Renal pelvis (tissue), 1 donor: ENCODE measurements at regions not wholly inside any gene's neighbourhood (a gene's known extent, or its start where the extent isn't known, plus 50 kb on each side); places are given as distances from the start of the nearest gene placed in this dataset.
A peak's percentile ranks its signal among the peaks of the same experiment; 100 is the strongest.

Source experiments
- DNase-seq: peaks from one replicate; pipeline ENCODE4 v3.0.0-alpha.2; 2013

DNA sequence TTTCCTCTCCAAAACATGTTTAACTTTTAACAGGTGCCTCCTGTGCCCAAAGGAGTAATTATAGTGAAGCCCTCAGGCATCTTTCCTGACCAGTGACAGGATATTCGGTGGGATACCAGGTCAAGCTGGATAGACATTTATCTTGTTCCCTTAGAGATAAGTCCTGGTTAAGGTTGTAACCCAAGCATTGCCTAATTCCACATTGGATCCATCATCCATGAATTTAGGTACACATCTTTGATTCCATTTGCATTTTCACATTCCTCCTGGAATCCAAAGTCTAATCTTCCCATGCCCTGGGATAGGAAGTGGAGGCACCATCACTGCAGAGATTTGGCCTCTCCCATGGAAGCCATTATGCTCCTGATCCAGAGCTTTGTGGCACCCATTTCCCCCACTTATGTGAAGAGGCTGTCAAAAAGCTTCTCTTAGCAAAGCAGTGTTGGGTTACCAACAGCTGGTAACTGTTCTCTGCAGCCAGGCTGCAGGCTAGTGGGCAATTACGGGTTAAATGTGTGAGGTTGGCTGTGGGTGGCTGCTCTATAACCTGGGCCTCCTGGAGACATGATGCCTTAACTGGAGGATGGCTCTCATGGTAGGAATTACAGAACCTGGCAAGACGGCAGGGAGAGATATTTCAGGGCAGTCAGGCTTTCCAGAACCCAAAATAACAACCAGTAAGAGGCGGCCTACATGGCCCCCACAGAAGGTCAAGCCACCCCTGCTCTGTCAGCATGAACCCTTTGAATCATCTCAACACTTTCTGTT lies 96.9 kb upstream of the VGLL2 start:
- DNase-seq, result no peak

DNA sequence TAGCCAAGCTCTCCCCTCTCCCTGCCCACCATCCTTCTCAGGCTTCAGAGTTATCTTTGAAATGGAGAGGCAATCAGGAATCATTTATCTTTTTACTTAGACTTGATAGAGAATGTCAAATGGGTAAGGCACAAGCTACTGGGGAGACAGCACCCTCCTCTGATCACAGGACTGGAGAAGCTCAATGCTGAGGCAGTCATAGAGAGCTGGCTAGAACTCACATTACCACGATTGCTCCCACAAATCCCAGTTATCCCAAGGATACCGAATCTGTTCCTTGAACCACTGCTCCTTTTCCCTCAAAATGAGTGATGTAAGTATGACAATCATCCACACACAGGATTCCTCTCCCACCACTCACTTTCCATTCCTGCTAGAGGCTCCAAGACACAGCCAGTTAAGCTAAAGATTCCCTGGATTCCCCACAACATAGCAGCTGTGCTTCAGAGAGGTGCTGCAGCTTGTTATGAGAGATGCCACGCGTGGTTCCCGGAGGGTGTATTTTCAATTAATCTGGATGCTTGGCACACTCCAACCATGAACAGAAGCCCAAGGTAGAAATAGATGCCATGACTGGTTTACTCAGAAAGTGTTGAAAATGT lies 96.2 kb upstream of the VGLL2 start:
- no peak for DNase-seq

DNA sequence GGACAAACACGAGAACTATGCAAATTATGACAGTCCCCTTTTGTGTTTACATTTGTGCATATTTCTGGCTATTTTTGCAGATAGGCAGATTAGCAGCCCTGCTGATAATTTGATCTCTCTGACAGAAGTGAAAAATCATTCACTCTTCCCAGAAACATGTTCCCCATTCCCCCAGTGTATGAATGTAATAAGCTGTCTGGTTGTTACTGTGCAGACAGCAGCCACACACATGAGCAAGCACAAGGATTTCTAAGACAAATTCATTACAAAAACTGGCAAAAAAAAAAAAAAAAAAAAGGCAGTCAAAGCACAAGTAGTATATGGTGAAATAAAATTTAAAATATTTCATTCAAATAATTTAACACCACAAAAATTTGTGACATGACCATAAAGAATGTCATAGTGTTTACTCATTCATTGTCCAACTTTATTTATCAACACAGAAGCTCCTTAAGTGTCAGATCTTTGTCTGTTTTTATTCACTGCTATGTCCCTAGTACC lies 95.5 kb upstream of the VGLL2 start:
- DNase-seq, result no peak

DNA sequence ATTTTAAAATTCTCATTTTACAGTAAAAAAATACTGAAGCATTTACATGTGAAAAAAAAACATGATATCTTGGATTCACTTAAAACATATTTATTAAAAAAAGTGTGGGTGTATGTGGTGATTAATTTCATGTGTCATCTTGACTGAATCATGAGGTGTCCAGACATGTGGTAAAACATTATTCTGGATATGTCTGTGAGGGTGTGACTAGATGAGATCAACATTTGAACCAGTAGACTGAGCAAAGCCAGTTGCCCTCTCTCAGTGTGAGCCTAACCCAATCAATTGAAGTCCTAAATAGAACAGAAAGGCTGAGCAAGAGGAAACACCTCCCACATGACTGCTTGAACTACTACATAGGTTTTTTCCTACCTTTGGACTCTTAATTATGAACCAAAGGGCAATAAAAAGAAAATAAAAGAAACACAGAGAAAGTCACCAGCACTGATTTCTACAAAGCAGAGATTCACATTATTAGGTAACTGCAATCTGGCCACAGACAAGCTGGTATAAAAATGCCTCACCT lies 90.5 kb upstream of the VGLL2 start:
- DNase-seq, result no peak

DNA sequence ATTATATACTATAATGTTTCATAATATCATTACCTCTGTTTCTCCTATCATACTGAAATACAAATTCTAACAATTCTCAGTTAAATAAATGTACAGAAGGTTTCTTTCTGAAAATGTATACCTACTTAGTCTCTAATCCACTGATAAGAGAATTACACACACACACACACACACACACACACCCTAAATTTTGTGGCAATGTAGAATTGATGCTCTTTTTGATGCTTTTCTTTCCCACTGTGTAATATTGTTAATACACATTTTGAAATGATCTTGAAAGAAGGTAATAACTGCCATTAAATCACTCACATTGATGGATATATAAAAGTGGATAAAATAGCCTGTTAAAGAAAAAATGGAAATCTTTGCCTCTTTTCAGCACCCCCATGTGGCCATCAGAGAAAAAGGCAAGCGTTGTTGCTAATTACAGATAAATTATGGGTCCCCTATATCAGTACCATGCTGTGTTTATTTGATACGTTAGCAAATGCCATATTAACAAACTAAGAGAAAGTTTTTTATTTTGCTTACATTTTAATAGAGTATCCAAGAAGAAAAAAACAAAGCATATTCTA lies 76.6 kb upstream of the VGLL2 start:
- no peak for DNase-seq

DNA sequence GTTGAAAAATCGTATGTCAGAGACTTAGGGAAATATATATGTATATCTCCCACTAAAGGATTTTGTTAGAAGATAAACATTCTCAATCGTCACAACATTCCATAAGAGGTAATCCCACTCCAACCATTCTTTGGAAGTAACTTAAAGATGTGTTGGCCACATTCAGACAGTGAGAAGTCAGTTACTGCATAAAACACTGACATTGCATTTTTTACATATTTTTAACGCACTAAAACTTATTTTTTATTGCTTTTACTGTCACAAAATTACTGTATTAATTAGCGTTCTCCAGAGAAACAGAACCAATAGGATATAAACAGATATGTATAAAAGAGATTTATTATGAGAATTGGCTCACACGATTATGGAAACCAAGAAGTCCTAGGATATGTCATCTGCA lies 74.3 kb upstream of the VGLL2 start:
- no peak for DNase-seq

DNA sequence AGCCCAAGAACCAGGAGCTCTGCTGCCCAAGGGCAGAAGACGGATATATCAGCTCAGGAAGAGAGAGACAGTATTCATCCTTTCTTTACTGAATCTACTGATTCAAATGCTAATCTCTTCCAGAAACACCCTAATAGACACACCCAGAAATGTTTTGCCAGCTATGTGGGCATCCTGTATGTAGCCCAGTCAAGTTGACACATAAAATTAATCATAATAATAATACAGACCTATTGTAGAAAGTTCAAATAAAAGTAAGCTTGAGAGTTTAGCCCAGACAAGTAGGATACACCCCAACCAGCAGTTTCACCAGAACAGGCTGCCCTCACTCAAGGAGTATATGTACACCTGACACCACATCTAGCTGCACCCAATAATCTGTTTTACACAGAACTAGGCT lies 73.9 kb upstream of the VGLL2 start:
- DNase-seq, result no peak

DNA sequence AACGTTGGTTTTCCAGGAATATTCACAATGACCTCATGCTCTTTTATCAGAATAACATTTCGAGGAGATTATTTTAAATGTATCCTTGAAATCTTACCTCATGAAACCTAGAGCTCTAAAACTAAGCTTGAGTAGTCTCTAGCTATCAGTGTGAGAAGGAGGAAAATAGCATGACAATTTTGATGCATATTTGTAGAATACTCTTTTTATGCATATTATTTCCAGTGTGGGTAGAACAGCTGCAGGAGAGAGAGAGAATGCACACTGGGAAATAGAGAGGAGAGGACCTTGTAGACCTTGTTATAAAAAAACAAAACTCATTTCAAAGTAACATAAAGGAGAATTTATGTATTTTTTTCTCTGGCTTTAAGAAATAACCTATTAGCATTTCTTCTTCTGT lies 71.1 kb upstream of the VGLL2 start:
- DNase-seq, result no peak

DNA sequence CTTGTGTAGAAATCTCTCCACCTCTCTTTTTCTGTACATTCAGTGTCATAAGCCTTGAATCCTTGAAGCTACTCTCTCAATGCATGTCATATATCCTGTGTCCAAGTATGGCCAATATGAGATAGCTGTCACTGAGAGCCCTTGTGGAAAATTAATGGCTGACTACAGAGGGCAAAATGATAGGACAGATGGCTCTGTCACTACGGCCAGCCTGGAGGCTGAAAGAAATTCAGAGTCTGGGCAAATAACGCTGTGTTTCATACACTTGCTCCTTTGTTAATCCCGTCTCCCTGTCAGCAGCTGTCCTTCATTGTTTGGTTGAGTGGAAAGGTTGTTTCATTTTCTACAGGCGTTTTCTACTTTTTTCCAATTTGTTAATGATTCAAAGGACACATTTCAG lies 70.4 kb upstream of the VGLL2 start:
- DNase-seq, result no peak

DNA sequence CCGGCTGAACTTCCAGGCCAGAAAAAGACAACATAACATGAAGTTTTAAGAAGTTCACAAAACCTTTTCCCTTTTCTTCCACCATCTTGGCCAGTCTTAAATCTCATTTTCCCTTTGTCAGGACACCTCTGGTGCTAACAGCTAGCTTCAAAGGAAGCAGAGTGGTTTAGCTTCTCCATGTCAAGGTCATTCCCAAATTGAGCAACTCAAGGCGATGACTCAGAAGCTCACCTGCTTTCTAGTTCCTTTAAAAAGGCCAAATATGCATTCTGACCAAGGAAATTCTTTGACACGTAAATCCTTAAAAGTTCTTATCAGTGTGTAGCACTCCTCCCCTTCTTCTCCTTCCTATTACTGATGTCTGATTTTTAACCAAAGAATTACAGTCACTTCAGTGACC lies 69.6 kb upstream of the VGLL2 start:
- no peak for DNase-seq

DNA sequence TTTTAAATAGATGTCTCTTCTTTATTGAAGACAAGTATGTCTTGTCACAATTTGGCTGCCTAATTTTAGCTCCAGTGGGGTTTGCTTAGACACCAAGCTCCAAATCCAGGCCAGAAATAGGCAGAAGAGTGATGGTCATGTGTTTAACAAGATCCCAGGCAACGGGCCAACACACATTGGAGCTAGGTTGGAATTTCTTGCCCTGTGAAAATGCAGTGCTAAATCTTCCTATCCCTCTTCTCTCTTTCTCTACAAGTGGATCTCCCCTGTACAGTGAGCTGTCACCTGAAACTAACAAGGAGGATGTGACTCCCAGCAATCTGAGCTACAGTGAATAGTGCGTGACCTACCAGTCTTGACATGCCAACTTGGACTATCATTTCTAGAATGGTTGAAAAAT lies 65.3 kb upstream of the VGLL2 start:
- DNase-seq, result peak; percentile 12

DNA sequence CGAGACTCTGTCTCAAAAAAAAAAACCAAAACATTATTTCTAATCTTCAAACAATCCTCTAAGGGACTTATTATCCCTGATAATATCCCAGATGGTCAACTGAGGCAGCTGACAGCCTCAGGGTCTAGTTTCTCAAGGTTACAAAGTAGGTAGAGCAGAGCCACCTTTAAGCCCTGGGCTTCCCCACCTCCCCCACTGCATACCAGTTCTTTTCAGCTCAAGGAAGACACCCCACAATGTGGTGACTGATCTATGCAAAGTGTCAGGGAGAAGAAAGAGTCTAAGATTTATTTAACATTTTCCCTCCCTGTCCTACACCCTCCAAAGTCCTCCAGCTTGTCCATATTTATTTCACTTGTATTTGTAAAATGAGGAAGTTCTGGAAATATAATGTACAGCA lies 60.5 kb upstream of the VGLL2 start:
- DNase-seq, result no peak

DNA sequence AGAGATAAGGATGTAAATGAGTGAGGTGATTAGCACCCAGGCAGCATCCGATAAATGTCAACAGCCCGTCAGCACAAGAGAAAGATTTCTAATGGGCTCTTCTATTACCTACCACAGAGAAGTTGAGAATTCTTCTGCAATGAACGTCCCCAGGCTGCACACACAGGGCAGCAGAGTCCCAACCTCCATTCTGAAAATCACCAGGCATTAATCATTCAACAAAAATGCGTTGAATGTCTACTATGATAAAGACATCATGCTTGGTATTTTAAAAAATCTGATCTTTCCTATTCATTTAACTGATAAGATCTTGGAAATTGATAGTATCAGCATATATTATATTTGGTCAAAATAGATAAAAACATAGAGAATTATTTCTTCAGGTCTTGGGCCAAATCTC lies 59.5 kb upstream of the VGLL2 start:
- DNase-seq, result no peak

DNA sequence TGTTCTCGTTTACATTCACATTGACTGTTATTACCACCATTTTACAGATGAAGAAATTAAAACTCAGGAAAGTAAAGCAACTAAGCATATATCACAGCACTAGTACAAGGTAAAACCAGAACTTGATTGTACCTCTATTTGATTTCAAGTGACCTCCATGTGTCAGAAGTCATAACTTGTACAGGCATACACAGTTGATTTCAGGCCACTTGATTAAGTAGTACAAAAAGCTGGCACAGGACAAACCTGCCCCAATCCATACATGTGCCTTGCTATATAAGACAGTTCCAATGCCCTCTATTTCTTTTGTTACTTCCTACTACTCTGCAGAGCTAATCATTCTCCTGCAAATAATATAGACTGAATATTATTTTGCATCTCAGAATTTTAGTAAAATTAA lies 58.8 kb upstream of the VGLL2 start:
- DNase-seq, result no peak

DNA sequence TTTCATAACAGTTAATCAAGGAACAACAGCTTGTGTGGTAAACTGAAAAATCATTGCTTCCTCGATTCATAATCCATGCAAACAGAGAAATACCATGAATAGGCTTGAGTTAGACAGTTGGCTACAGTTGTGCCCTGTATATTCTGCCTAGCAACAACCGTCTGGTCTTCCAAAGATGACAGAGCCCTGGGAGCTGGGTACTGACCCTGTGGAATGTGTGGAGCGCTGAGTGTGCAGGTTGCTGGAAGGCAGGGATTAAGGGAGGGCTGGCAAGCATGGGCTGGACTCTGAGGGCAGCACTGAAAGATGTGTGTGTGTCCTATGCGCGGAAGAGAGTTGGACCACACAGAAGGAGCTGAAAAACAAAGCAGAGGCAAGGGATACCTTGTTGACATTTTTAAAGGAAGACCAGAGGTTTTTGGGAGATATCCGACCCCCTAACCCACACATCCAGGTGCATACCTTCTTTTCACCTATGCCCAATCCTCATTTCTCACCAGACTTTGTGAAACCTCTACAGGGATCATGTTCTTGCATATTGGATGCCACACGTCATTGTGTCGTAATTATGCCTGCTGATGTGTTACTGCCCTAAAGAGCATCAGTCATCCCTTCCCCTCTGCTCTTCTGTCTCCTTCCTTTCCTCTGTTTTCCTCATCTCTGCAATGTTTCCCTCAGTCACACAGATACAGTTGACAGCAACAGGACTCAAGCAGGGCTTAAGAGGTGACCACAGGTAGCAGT lies 58.2 kb upstream of the VGLL2 start:
- peak; percentile 7 for DNase-seq

DNA sequence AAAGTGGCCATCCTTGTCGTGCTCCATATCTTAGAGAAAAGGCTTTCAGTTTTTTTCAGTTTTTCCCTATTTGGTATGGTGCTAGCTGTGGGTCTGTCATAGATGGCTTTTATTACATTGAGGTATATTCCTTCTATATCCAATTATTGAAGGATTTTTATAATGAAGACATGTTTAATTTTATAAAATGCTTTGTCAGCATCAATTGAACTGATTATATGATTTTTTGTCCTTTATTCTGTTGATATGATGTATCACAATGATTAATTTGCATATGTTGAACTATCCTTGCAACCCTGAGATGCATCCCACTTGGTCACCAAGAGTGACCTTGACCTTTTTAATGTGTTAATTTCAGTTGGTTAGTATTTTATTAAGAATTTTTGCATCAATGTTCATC lies 55.1 kb upstream of the VGLL2 start:
- no peak for DNase-seq

DNA sequence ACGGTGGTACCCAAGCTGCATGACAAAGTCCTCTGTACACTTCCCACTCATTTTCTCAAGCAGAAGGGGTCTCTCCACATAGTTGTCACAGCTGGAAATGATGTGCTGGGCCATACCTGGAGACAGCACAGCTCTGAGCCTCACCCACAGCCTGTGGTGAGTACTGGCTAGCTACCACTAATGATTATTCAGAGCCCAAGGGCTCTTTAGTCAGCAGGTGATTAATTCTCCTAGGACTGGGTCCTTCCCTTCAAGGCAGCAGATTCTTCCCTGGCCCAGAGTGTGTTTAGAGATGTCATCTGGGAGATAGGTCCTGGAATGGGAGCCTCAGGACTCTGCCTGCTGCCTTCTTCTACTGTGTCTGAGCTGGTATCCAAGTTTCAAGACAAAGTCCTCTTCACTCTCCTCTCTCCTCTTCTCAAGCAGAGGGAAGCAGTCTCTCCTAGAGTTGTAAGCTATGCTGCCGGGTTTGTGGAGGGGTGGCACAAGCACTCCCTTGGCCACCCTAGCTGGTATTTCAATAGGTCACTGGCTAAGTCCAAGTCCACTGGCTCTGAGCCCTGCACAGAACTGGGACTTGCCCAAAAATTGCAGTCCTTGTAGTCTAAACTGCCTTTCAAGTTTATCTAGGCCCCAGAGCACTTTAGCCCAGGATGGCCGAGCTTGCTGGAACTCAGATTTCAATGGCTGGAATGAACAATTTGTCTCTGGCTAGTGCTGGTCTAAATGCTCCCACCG lies 49.8 kb upstream of the VGLL2 start:
- DNase-seq, result no peak
